GM18519 (cell line): ENCODE measurements at regions not wholly inside any gene's neighbourhood (a gene's known extent, or its start where the extent isn't known, plus 50 kb on each side); places are given as distances from the start of the nearest gene placed in this dataset.
"Not testable (repeated sequence)": the region's sequence is repeated elsewhere in the genome, so short reads cannot be mapped to it uniquely, and the experiment has no call there.

ENCODE experiments used
- ATAC-seq: cut with Tn5 transposase; IDR thresholded peaks from one replicate; pipeline ENCODE4 v1.9.1; 2021; ENCODE audit warnings: mild to moderate bottlenecking, moderate library complexity; ENCODE audit not compliant: unreplicated experiment, low FRiP score

GRCh38 chr7:122248472-122248871 is 56.1 kb downstream of the FEZF1 start:
- ATAC-seq: no peak

DNA sequence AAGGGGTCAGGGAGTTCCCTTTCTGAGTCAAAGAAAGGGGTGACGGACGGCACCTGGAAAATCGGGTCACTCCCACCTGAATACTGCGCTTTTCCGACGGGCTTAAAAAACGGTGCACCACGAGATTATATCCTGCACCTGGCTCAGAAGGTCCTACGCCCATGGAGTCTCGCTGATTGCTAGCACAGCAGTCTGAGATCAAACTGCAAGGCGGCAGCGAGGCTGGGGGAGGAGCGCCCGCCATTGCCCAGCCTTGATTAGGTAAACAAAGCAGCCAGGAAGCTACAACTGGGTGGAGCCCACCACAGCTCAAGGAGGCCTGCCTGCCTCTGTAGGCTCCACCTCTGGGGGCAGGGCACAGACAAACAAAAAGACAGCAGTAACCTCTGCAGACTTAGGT is 65.8 kb downstream of the FEZF1 start:
- ATAC-seq: not testable (repeated sequence)

- ATAC-seq: not testable (repeated sequence)
Measured at GRCh38 chr7:122238297-122238696, 66.3 kb downstream of the FEZF1 start.

DNA sequence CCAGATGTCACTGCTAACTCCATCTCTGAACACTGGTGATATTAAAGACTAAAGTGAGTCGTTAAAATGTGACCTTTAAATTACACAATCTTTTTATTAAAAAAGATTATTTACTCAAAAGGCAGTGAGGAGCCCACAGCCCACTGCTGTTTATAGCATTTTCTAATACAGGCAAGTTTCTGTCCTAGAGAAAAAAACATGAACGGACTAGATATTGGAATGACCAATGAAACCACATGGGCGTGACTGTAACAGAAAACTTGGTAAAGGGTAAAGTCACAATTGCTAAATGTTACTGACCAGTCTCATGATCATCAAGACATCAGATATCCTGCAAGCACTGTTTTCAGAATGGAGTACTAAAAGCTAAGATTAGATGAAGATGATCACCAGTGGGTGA is 78.7 kb downstream of the FEZF1 start:
- ATAC-seq: no peak

DNA sequence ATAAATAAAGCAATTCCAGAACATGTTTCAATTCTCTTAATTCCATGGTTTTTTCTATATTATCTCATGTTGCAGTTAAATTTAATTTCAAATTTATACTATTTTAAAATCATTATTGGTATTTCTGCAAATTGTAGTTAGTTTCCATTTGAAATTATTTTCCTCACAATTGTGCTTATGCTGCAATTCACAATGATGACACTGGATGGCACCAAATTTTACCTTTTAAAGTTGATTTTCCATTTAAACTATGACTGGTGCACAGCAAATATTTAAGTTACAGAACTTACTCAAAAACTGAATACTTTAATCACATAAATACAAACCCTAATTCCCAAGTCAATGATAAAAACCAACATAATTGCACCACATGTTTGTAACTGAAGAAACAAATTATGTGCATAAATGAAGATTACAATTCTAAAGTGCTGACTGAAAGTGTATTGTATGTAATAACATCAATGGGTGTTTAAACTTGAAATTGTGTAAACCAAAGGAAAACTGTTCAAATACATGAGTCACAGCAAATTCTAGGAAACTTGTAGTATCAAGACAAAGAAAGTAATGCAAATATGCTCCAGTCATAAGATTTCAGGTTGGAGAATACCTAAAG is 75.3 kb upstream of the AASS start:
- peak; percentile 56 for ATAC-seq

GRCh38 chr7:122217125-122217524 is 73.1 kb upstream of the AASS start:
- no peak for ATAC-seq

DNA sequence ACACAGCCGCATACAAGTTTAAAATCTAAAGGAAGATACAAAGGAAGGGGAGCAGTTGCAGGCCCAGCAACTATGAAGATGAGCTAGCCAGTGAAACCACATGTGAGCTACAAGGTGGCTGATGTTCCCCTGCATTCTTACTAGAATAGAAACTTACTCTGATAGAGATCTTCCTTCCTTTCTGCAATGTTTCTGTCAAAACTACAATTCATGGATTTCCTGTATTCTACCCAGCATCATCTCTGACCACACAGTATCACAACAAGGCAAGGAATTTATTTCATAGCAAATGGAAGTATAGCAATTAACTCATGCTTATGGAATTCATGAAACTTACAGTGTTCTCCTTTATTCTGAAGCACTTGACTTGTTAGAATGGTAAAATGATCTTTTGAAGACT is 68.7 kb upstream of the AASS start:
- no peak for ATAC-seq

DNA sequence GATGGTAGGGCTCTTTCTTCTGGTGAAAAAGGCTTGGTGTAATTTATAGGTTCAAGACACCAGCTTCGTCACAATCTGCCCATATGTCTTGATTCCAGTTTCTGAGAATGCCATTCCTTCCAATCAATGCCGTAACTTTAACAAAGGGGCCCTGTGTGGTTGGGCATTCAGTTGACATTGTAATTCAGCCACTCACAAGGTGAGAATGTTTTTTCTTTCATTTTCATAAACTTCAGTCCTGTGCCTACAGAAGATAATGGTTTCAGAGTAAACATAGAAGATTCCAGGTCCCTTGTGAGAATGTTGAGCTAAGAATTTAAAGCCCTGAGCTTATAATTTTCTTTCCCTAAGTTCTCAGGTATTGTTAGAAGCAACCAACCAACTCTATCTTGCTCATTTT is 67.3 kb upstream of the AASS start:
- no peak for ATAC-seq

- no peak for ATAC-seq
Measured at GRCh38 chr7:122206985-122207384, 62.9 kb upstream of the AASS start.

GRCh38 chr7:122203814-122204213 is 59.8 kb upstream of the AASS start:
- no peak for ATAC-seq

- no peak for ATAC-seq
Measured at GRCh38 chr7:122200888-122201287, 56.8 kb upstream of the AASS start.

DNA sequence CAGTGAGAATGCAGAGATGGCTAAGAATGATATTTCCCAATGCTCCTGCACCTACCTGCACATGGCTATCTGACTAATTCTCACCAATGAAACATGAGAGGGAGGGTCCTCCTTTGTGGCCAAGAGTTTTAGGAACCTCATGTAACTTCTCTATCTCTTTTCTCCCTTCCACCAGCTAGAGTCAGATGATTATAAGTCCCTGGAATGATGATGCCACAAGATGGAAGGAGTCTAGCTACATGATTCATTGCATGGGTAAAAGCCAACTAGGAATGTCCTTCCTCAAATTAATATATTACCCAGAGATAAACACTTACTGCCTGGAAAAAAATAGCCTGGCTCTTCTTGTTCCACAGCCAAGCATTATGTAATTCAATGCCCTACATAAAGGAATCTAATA is 55.1 kb upstream of the AASS start:
- ATAC-seq: no peak

DNA sequence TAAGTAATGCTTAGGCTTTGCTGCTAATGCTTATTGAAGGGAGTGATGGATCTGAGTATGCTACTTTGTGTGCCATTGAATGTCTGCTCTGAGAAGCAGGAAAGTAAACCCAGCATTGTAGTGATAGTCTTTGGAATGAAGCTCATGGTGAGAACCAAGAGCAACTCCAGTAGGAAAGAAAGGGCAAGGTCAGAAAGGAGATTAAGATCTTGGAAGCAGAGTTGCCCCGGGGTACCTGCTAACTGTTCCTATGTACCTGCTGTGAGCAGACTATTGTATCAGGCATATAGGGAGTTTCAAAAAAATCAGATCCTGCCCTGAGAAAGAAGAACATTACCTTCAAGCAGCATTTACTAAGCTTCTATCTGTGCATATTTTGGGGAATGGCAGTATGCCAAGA is 54.5 kb upstream of the AASS start:
- no peak for ATAC-seq
